ENCODE measurements at regions not wholly inside any gene's neighbourhood (a gene's known extent, or its start where the extent isn't known, plus 50 kb on each side); places are given as distances from the start of the nearest gene placed in this dataset.

DNA sequence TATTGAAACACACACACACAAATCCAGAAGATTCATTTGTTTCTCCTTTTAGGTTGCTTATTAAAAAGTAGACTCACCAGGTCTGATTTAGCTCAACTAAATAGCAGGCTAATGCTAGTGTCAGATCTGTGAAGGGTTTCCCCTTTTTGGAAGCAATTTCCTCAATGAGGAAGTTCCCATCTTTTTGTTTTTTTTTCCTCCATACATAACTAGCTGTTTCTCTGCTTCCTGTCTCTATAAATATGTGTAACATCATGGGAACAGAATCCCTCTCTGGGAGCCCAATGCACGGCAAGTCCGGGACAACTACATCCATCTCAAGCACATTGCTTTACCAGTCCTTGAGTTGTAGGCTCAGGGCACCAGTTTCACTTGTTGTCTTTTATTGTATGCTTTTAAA, 1421.1 kb downstream of the PLA2G4A start:
- Histone ChIP-seq H3K9me3 (no peaks in the 10 kb centered on the region), H3K27ac (no peak overlapping the region), H3K4me3 (no peak overlapping the region), H3K36me3 (no peaks in the 10 kb centered on the region), H3K4me1 (no peaks in the 10 kb centered on the region), H3K27me3 (no peaks in the 10 kb centered on the region)
- DNase-seq: no peak
- TF ChIP-seq POLR2A (IDR thresholded peaks at IDR 0.05): no peak
- TF ChIP-seq, protein P1, sequence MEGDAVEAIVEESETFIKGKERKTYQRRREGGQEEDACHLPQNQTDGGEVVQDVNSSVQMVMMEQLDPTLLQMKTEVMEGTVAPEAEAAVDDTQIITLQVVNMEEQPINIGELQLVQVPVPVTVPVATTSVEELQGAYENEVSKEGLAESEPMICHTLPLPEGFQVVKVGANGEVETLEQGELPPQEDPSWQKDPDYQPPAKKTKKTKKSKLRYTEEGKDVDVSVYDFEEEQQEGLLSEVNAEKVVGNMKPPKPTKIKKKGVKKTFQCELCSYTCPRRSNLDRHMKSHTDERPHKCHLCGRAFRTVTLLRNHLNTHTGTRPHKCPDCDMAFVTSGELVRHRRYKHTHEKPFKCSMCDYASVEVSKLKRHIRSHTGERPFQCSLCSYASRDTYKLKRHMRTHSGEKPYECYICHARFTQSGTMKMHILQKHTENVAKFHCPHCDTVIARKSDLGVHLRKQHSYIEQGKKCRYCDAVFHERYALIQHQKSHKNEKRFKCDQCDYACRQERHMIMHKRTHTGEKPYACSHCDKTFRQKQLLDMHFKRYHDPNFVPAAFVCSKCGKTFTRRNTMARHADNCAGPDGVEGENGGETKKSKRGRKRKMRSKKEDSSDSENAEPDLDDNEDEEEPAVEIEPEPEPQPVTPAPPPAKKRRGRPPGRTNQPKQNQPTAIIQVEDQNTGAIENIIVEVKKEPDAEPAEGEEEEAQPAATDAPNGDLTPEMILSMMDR (IDR thresholded peaks at IDR 0.05): no peak
- intact Hi-C loops (cut with DNase I): no loop called here
- WGBS, 2 donors: 70 to 72% methylated on average over 2 of the region's 2 CpGs

DNA sequence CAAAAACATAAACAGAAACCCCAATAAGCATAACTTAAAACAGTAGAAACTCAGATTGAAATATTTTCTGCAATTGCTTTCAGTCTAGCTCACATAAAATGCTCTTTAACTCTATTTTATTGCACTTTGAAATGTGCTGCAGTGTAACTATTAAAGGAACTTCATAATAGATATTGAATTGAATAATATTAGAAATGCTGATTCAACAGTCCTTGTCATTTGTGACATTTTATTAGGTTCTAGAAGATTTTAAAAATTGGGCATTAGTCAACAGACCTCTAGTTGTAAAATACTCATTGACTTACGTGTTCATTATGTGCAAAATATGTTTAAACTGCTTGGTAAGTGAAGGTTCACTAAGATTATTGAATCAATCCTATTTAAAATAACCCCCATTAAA, 1422.3 kb downstream of the PLA2G4A start:
- no peaks in the 10 kb centered on the region for H3K9me3 ChIP-seq
- no peak overlapping the region for H3K27ac ChIP-seq
- intact Hi-C loops (cut with DNase I): no loop called here
- H3K4me1 ChIP-seq: no peaks in the 10 kb centered on the region
- no peak for TF ChIP-seq POLR2A (IDR thresholded peaks at IDR 0.05)
- TF ChIP-seq, protein P1 (IDR thresholded peaks at IDR 0.05): no peak
- H3K36me3 ChIP-seq: no peaks in the 10 kb centered on the region
- WGBS, 2 donors: 57 to 69% methylated on average over 1 of the region's 1 CpG
- no peak overlapping the region for H3K4me3 ChIP-seq
- DNase-seq: no peak
- H3K27me3 ChIP-seq: no peaks in the 10 kb centered on the region

DNA sequence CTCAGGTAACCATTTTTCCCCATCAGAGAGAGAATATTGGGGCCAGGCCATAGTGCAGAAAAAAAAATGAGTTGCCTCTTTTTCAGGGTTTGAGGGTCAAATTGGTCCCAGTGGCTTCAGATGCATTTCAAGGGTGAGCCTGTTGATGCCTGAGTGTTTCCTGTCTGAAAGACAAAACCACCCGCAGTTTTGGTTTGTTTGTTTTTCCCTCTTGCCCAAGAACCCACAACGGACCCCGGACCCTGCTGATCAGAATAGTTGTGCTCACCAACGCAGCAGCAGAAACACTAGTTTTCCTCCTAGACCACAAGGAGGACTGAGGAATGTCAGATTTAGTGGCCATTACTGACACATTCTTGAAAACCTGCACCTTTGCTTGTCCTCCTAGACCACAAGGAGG, 1433.1 kb downstream of the PLA2G4A start:
- Histone ChIP-seq H3K27ac (no peak overlapping the region), H3K9me3 (peaks cover 0 to 21% (median 0%) of the 10 kb centered on the region in 3 donors), H3K4me1 (no peaks in the 10 kb centered on the region), H3K27me3 (no peaks in the 10 kb centered on the region), H3K36me3 (no peaks in the 10 kb centered on the region), H3K4me3 (no peak overlapping the region)
- TF ChIP-seq, protein P1 (IDR thresholded peaks at IDR 0.05): no peak
- no peak for TF ChIP-seq POLR2A (IDR thresholded peaks at IDR 0.05)
- no peak for DNase-seq
- WGBS, 2 donors: 68 to 81% methylated on average over 4 of the region's 4 CpGs
- intact Hi-C loops (cut with DNase I): no loop called here

DNA sequence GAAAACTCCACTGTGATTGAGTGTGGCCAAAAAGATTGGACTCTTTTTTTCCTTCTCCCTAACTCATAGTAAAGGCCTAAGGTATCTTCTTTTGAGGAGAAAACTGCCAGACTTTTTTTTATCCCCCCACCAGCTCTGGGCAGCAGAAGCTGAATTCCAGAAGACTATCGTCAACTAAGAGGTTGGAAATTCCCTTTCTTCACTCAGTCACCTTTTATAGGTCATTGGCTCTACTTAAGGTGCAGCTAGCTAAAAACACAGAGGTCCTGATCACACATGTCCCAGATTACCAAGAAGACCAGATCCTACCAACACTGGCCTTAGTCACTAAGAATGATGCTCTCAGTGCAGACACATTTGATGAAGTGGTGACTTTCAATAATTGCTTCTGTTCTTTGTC, 1441.2 kb downstream of the PLA2G4A start:
- Histone ChIP-seq H3K36me3 (no peaks in the 10 kb centered on the region), H3K27me3 (no peaks in the 10 kb centered on the region), H3K9me3 (no peaks in the 10 kb centered on the region), H3K27ac (no peak overlapping the region), H3K4me1 (no peaks in the 10 kb centered on the region), H3K4me3 (no peak overlapping the region)
- TF ChIP-seq POLR2A (IDR thresholded peaks at IDR 0.05): no peak
- TF ChIP-seq, protein P1 (IDR thresholded peaks at IDR 0.05): no peak
- no peak for DNase-seq
- 80 to 82% methylated on average over 1 of the region's 1 CpG for WGBS, 2 donors
- intact Hi-C loops (cut with DNase I): no loop called here

DNA sequence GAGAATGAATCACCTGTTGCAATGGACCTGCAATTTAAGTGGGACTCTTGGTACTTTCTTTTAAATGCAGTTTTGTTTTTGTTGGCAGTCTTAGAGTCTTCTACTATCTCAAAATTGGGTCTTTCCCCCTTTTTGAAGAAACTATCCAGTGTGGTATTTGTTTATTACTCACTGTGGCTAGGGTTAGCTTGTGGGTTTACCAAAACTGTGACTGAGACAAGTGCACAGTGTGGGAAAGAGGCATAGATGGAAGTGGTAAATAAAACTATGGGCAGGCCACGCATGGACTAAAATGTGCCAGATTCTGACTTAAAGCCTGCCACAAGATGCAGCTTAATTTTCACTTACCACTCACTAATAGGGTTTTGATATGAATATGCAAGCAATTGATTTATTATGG, 1441.7 kb downstream of the PLA2G4A start:
- Histone ChIP-seq H3K27me3 (no peaks in the 10 kb centered on the region), H3K27ac (no peak overlapping the region), H3K9me3 (no peaks in the 10 kb centered on the region), H3K4me3 (no peak overlapping the region), H3K4me1 (no peaks in the 10 kb centered on the region), H3K36me3 (no peaks in the 10 kb centered on the region)
- TF ChIP-seq, protein P1 (IDR thresholded peaks at IDR 0.05): no peak
- no peak for TF ChIP-seq POLR2A (IDR thresholded peaks at IDR 0.05)
- intact Hi-C loops (cut with DNase I): no loop called here
- WGBS, 2 donors: 78 to 93% methylated on average over 1 of the region's 1 CpG
- DNase-seq: no peak

All from esophagus squamous epithelium (tissue), 5 donors.